HG02981 (cell line): ENCODE measurements at regions not wholly inside any gene's neighbourhood (a gene's known extent, or its start where the extent isn't known, plus 50 kb on each side); places are given as distances from the start of the nearest gene placed in this dataset.
"Not testable (repeated sequence)": the region's sequence is repeated elsewhere in the genome, so short reads cannot be mapped to it uniquely, and the experiment has no call there.

Experiments used
- ATAC-seq: cut with Tn5 transposase; IDR thresholded peaks from one replicate; pipeline ENCODE4 v1.9.1; 2021; ENCODE audit warnings: mild to moderate bottlenecking, moderate library complexity; ENCODE audit not compliant: unreplicated experiment

DNA sequence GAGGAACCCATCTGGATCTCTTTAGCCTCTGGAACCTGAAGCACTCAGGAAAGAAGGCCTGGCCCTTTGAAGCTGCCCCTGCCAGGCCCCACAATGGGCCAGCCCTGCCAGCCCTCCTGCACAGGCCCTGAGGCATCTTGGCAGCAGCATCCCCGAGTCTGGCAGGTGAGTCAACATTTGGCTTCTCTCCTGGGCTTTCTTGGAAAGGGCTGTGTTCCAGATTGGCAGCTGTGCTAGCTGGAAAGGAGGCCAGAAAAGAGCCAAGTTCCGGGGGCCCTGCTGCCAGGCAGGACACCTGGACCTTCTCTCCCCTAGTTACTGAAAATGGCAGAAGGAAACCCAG is 187.2 kb downstream of the SHQ1 start:
- ATAC-seq: no peak

DNA sequence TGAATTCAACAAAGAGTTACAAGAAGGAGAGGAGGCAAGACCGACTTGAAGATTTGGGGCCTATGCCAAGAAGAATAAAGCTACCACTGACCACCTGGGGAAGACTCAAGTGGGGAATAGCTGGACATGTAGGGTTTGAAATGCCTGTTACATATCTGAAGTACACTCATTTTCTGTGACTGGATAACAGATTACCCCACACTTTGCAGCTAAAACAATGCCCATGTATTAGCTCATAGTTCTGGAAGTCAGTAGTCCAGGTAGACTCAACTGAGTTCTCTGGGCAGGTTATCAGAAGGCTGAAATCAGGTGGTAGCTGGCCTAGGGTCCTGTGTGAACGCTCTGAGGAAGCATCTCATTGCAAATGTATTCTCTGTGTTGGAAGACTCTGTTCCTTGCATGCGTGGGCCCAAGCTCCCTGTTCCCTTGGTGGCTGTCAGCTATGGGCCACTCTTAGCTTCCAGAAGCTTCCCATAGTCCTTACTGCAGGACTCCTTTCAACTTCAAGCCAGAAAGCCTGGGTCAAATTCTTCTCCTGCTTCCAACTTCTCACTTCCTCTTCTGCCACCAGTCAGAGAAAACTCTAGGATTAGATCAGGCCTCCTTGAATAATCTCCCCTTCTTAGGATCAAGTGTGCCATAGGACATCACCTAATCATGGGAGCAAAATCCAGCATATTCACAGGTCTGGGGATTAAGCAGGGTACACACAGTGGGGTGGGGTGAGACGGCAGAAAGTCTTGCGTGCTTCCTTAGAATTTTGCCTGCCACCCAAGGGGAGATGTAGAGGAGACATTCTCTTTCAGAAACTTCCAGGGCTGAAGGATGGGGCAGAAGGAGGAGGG is 187.8 kb downstream of the SHQ1 start:
- ATAC-seq: no peak

DNA sequence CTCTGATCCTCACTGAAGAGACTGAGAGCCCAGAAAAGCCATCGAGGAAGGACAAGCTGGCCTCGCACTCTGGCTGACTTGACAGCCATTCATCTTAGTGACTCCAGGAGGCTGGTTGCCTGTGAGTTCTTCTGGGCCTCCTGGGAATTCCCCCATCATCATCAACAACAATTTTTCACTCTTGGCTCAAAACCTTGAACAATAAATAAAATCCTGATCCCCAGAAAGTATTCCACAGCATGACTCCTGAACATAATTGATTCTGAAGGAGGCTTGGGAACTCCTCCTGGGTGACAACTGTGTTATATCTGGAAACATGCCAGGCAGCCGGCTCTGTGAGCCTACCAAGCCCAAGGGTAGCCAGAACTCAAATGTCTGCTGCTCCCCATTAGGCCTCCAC is 188.6 kb downstream of the SHQ1 start:
- ATAC-seq: no peak

DNA sequence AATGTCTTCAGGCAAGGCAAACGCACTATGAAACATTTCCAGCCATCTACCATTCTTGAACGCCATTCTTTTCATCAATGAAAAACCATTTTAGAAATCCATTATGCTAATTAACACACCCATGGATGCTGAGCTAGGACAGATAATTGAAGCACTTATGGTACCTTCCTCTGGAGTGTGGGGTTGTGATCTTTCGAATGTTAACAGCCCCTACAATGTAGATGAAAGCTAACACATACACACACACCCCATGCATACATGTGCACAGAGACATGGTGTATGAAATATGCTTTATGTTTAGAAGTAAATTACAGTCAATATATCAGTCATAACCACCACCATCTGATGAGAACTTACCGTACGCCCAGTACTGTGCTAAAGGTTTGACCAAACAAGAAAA is 189.1 kb downstream of the SHQ1 start:
- no peak for ATAC-seq

DNA sequence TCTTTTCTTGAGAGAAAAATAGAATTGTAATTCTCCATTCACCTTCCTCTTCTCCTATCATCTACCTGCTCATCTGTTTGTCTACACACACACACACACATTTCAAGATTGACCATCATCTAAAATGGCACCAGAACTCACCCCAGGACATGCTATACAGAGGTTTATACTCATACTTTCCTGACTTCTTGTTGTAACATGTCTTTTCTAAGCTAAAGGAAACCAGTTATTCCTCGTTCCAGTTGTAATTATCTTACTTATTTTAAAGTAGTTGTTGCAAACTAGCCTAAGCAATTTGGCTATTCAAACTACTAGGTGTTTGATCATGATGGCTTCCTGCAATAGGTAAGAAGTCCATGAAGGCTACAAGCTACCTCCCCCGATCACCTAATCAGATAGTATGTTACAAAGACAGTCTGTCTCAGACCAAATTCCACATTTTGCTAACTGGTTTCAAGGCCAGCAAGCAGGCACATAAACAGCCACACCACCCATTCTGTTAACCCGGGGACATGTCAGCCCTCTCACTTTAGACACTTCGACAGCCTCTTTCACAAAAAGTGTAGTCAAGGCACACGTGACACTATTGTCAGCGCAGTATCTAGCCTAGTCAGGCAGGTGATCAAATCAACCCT is 189.7 kb downstream of the SHQ1 start:
- ATAC-seq: no peak

DNA sequence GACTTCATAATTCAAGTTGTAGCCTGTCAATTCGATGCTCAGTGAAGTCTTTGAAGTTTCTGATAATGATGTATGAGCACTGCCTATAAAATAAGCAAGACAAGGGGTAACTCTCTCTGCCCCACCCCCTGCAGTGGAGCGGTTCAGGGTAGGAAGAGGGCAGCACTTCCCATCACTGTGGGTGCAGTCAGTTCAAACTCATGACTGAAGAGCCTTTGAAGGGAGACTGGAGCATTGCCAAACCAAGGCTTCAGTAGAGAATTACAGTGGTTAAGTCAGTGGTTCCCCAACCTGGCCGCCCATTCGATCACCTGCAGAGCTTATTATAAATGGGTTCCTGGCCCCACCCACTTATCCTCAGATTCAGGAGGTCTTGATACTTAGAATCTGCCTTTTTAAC is 190.6 kb downstream of the SHQ1 start:
- ATAC-seq: no peak

DNA sequence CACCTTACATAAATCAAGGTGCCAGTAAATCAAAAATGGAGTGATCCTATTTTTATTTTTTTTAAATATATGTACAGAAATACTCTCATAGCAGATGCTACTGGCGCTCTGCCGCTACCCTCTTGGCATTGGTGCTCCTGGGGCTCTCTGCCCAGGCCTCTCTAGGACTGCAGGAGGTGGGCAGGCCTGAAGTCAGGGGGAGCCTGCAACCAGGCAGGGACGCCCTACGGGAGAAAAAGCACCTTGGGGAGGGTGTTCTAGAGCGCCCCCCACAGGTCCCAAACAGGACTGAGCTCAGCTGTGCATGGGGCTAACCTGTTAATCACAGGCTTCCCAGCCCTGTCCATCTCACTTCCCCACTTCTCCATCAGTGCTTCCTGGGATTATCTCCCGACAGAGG is 192.5 kb downstream of the SHQ1 start:
- ATAC-seq: no peak

DNA sequence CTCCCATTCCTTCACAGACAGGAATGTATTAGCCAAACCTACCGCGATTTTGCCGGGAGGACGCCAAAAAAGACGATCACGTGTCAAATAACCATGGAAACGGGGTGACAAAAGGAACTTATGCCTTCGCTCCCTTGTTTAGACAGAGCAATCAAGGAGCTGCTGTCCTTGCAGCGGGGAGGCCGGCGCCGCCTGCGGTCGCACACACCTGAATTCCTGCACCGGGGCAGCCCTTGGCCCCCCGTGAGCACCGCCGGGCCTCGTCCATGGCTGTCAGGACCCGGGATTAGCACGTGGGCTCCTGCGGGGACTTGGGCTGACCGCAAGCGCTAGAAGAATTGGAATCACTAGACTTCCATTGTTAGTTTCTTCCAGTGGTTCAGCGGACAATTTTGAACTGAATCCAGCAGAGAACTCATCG is 193.1 kb downstream of the SHQ1 start:
- ATAC-seq: no peak

DNA sequence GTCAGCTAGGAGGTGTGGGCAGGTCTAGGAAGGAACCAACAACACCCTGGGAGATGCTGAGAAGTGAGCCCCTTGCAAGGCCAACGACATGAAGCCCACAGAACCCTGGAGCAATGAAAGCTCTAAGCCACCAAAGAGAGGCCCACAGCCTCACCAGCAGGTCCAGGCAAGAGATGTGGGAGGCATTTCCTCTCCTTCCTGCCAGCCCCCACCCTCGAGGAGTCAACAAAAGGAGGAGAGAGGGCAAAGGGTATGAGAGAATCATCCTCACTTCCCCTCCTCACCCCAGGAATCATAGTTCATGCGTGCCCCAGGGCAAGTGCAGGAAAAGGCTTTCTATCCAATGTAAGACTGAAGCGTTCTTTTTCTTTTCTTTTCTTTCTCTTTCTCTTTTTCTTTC is 195.8 kb downstream of the SHQ1 start:
- no peak for ATAC-seq

DNA sequence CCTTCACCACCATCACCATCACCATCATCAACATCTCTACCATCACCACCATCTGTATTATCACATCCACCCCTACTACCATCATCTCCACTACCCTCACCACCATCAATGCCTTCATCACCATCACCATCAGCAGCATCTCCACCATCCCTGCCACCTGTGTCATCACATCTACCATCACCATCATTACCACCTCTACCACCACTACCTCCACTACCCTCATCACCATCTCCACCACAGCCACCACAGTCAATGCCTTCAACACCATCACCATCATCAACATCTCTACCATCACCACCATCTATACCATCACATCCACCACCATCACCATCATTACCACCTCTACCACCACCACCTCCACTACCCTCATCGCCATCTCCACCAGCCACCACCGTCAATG is 196.7 kb downstream of the SHQ1 start:
- ATAC-seq: no peak

DNA sequence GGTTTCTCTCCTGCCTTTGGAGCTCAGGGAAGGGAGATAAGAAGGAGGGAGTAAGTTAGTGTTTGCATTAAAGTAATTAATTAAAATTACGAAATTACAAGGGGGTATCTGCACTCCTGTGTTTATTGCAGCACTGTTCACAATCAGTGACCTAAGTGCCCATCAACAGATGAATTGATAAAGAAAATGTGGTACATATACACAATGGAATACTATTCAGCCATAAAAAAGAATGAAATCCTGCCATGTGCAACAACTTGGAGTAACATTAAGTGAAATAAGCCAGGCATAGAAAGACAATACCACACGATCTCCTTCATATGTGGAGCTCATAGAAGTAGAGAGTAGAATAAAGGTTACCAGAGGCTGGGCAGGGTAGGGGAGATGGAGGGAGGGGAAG is 202.0 kb downstream of the SHQ1 start:
- no peak for ATAC-seq

DNA sequence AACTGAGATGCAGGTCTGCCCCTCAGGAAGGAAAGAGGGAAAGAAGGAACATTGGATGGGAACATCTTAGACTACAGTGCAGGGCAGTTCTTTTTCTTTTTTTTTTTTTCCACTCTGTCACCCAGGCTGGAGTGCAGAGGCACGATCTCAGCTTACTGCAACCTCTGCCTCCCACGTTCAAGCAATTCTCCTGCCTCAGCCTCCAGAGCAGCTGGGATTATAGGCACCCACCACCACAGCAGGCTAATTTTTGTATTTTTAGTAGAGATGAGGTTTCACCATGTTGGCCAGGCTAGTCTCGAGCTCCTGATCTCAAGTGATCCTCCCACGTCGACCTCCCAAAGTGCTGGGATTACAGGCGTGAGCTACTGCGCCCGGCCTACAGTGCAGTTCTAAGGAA is 204.6 kb downstream of the SHQ1 start:
- ATAC-seq: not testable (repeated sequence)

DNA sequence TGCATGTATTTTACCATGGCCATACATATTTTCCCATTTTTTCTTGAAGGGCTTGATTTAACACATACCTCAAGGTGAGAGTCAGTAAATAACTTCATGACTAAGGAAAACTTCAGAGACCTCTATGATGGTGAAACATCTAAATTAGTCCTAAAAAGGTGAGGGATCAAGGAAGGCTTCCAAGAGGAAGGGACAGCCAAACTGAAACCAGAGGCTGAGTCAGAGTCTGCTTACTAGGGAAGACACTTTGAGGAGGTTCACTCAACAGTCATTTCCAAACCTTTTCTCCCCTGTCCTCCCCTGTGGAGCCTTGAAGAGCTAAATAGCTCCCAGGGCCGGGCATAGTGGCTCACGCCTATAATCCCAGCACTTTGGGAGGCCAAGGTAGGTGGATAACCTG is 206.6 kb downstream of the SHQ1 start:
- ATAC-seq: no peak

DNA sequence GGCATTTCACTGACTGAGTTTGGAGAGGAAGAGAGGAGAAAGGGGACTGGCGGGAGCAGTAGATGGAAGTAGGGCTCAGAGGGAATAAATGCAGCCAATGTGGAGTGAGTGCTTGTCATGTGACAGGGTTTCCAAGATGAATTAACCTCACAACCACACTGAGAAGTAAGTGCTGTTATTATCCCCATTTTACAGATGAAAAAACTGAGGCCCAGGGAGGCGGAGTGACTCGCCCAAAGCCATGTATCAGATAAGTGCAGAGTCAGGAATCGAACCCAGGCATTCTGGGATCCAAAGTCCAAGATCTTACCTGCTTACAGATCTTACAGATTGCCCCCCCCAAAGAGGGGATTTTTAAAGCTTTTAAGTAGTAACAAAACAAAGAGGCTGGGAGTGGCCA is 207.2 kb downstream of the SHQ1 start:
- ATAC-seq: no peak

DNA sequence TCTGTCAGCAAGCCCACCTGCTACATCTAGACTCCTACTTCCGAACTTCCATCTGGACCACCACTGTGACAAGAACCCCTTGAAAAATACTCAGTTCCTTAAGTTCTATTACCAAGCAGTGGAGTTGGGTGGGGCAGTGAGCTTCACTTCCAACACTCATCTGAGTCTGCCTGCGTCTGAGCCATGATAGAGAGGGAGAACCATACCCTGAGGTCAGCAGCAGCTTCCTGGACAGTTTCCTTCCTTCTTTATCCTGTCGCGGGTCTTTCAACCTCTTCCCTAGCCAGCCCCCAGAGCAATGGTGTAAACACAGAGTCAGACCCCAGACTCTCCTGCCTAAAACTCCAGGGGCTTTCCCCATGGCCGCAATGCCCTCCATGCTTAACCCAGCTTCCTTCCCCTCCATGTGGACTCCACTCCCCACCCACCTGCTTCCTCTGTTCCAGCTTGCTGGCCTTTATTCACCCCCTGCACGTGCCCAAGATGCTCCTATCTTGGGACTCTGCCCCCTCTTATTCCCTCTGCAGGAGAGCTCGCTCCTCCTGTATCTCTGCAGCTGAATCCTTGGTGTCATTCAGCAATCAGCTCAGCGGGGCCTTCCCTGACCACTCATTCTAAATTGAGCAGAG is 211.2 kb downstream of the SHQ1 start:
- ATAC-seq: no peak

DNA sequence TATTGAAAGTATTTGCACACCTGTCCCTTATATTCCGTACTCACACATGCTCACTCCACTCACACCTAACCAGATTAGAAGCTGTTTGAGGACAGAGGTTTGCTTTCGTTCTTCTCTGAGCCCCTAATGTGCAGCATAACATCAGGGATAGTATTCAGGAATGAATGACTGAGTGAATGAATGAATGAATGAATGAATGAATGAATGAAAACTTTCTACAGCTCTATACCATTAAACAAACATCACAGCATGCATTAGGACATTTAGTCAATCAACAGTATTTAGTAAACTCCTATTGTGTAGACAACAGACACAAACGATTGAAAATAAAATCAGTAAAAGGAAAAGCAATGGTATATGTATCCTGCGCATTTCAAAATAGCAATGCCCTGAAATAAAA is 212.7 kb downstream of the SHQ1 start:
- ATAC-seq: no peak

DNA sequence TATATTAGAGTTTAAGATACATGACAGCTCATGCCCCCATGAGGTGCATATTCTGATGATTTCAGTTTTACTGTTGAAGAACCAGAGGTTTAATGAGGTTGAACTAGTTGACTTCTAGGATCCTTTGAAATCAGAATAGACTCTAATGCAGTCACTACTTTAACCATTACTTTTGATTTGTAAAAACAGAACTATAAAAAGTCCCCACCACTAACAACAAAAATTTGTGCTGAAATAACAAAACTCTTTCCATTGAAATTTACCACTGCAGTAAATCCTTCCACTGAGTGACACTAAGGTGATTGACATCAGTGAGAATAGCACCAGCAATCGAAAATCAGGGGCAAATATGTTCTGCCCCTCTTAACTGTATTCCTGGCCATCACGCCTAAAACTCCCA is 214.1 kb downstream of the SHQ1 start:
- ATAC-seq: no peak

DNA sequence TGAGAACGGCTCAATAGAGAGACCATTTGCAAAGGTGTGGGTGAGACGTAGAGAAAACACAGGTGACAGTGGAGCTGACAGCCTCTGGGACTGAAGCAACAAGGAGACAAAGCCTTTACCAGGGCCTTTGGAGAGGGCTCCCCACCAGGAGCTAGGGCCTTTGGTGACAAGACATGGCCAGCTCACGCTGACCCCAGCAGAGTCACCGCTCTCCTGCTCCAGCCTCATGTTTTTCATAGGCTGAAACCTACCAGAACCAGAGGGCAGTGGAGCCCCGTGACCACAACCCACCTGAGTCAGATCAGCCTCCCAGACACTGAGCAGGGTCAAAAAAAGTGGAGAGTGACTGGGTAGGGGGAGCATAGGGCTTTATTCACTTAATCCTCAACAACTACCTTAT is 214.7 kb downstream of the SHQ1 start:
- ATAC-seq: peak; percentile 33

DNA sequence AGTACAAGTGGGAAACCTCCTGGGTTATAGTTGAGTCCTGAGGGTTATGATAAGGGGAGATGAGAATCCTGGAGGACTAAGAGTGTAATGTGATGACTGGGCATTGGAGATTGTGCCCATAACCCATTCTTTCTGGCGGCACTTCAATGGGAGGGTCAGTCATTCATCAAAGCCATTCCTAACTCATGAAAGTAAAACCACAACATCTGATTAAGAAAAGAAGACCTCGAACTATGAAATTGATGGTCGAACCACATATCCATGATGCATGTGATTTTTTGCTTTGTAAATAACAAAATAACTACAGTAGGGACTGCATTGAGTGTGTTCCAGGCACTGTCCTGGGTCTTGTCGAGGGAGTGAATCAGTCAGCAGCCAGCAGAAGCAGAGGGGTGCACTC is 215.1 kb downstream of the SHQ1 start:
- no peak for ATAC-seq

DNA sequence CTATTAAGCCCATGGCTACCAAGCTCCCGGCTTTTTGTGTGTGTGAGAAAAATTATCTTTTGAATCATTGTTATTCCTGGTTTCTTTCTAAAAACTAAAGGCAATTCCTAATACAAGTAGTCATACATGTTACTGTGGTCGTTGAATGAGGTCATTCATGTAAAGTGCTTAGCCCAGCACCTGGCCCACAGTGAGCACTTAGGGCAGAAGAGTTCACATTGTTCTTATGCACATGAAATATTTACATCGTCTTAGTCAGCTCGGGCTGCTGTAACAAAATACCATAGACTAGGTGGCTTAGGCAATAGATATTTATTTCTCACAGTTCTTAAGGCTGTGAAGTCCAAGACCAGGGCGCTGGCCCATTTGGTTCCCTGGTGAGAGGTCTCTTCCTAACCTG is 216.1 kb downstream of the SHQ1 start:
- ATAC-seq: no peak

DNA sequence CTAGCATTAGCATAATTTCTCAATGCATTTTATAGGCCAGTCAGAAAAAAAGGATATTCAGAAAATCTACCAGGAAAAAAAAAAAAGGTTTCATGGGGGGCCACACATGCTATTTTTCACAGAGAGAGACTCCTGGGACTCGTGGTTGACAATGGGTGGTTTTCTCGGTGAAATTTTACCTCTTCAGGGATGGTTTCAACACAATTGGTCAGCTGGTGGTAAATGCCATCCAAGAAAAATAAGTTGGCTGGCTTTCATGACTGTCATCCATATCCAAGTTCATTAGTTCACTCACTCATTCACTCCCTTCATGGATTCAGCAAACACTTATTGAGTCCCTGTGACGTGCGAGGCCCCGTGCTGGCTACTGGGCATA is 217.3 kb downstream of the SHQ1 start:
- ATAC-seq: no peak

DNA sequence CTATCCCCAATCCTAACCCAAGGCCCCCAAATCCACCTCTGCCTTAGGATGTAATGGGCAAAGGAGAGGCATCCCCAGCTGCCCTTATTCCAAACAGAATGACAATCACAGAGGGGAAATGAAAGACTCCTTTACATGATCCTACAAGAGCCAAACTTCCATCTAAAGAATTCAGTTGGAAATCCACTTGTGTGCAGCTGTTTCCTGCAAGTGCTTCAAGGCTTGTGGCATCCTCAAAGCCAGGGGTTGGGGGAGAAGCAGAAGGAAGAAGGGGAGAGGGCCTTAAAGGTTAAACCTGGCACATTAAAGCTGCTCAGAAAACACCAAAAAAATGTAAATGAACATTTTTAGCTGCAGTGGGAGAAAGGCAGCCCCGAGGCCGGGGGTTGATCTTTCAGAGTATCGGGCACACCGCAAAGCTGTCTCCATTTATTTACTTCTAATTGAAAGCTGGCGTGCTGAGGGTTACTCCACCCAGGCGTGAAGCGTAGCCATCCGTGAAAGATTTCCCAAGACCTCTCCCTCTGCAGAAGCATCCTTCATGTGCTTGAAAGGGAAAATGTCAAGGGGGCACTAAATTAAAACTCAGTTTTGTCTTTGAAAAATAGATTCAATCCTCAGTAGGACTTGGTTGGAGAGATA is 217.8 kb downstream of the SHQ1 start:
- no peak for ATAC-seq
